ENCODE measurements at regions not wholly inside any gene's neighbourhood (a gene's known extent, or its start where the extent isn't known, plus 50 kb on each side); places are given as distances from the start of the nearest gene placed in this dataset.

DNA sequence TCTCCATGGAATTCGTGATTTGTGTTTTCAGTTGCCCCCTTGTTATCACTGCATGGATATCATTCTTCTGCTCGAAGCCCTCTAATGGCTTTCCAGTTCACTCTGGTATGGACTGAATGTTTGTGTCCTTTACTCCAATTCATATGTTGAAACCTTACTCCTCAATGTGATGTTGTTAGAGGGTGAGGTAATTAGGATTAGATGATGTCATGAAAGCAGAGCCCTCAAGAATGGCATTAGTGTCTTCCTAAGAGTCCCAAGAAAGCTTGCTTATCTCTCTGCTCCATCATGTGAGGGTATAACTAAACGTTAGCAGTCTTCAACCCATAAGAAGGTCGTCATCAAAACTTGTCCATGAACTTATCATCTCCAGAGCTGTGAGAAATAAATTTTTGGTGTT lies 1626.3 kb upstream of the MIR17HG start:
- Histone ChIP-seq H3K27me3 (replicated peaks; ENCODE audit: insufficient read depth) (no peaks in the 10 kb centered on the region), H3K36me3 (no peaks in the 10 kb centered on the region), H3K4me3 (no peak overlapping the region), H3K4me1 (replicated peaks) (no peaks in the 10 kb centered on the region), H3K9me3 (no peaks in the 10 kb centered on the region), H3K27ac (no peak overlapping the region)
- no peak for TF ChIP-seq POLR2AphosphoS5 (IDR thresholded peaks at IDR 0.05)
- no peak for TF ChIP-seq POLR2A (IDR thresholded peaks at IDR 0.05)
- TF ChIP-seq, protein P1, sequence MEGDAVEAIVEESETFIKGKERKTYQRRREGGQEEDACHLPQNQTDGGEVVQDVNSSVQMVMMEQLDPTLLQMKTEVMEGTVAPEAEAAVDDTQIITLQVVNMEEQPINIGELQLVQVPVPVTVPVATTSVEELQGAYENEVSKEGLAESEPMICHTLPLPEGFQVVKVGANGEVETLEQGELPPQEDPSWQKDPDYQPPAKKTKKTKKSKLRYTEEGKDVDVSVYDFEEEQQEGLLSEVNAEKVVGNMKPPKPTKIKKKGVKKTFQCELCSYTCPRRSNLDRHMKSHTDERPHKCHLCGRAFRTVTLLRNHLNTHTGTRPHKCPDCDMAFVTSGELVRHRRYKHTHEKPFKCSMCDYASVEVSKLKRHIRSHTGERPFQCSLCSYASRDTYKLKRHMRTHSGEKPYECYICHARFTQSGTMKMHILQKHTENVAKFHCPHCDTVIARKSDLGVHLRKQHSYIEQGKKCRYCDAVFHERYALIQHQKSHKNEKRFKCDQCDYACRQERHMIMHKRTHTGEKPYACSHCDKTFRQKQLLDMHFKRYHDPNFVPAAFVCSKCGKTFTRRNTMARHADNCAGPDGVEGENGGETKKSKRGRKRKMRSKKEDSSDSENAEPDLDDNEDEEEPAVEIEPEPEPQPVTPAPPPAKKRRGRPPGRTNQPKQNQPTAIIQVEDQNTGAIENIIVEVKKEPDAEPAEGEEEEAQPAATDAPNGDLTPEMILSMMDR (IDR thresholded peaks at IDR 0.05), result no peak
- WGBS, result 83% methylated on average over 4 of the region's 4 CpGs
- DNase-seq (ENCODE audit: low spot score), result no peak
- intact Hi-C loops (cut with DNase I), result no loop called here

DNA sequence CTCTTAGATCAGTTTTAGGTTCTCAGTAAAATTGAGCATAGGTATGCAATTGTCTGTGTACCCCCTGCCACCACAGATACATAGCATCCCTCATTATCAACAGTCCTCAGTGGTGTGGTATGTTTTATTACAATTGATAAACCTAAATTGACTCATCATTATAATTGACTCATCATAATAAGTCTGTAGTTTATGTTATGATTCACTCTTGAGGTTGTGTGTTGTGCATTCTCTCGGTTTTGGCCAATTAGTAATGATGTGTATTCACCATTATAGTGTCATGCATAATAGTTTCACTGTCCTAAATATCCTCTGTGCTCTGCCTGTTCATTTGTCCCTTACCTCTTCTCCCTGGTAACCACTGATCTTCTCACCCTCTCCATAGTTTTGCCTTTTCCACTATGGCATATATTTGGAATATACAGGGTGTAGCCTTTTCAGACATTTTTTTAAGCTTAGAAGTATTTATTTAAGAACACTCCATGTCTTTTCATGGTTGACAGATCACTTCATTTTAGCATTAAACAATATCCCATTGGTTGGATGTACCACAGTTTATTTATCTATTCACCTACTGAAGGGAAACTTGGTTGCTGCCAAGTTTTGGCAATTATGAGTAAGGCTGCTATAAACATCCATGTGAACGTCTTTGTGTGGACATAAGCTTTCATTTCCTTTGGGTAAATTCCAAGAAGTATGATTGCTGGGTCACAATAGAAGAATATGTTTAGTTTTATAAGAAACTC lies 1620.6 kb upstream of the MIR17HG start:
- DNase-seq (ENCODE audit: low spot score), result no peak
- Histone ChIP-seq H3K9me3 (no peaks in the 10 kb centered on the region), H3K4me1 (replicated peaks) (no peaks in the 10 kb centered on the region), H3K36me3 (no peaks in the 10 kb centered on the region), H3K27ac (no peak overlapping the region), H3K27me3 (replicated peaks; ENCODE audit: insufficient read depth) (no peaks in the 10 kb centered on the region), H3K4me3 (no peak overlapping the region)
- no peak for TF ChIP-seq POLR2AphosphoS5 (IDR thresholded peaks at IDR 0.05)
- TF ChIP-seq POLR2A (IDR thresholded peaks at IDR 0.05), result no peak
- TF ChIP-seq, protein P1 (IDR thresholded peaks at IDR 0.05), result no peak
- intact Hi-C loops (cut with DNase I), result no loop called here
- WGBS, result 45% methylated on average over 2 of the region's 2 CpGs

DNA sequence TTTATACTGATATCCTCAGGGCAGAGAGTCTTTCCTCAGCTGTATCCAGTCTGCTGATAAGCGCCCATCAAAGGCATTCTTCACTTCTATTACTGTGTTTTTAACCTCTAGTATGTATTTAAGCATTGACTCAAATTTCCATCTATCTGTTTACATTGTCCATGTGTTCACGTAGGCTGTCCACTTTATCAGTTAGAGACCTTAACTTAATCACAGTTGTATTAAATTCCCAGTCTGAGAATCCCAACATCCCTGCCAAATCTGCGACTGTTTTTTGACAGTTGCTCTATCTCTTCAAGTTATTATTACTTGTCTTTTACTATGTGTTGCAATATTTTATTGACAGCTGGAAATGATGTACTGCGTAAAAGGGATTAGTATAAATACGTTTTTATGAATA lies 1613.7 kb upstream of the MIR17HG start:
- Histone ChIP-seq H3K4me1 (replicated peaks) (no peaks in the 10 kb centered on the region), H3K4me3 (no peak overlapping the region), H3K9me3 (no peaks in the 10 kb centered on the region), H3K27me3 (replicated peaks; ENCODE audit: insufficient read depth) (no peaks in the 10 kb centered on the region), H3K27ac (no peak overlapping the region), H3K36me3 (no peaks in the 10 kb centered on the region)
- intact Hi-C loops (cut with DNase I), result no loop called here
- 53% methylated on average over 5 of the region's 5 CpGs for WGBS
- DNase-seq (ENCODE audit: low spot score), result no peak
- TF ChIP-seq POLR2A (IDR thresholded peaks at IDR 0.05), result no peak
- TF ChIP-seq, protein P1 (IDR thresholded peaks at IDR 0.05), result no peak
- TF ChIP-seq POLR2AphosphoS5 (IDR thresholded peaks at IDR 0.05), result no peak

DNA sequence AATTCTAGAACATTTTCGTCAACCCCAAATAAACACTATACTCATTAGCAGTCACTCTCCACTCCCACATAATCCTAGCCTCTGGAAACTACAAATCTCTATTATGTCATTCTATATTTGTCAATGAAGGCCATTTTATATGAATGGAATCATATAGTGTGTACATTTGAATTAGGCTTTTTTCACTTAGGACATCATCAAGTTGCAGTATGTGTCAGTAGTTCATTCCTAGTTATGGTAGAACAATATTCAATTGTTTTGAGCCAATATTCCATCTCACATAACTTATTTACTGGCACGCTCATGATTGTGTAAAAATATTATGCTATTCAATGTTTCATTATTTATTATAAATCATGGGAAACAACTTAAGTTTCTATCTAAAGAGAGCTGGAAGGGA lies 1610.4 kb upstream of the MIR17HG start:
- Histone ChIP-seq H3K4me3 (no peak overlapping the region), H3K27me3 (replicated peaks; ENCODE audit: insufficient read depth) (no peaks in the 10 kb centered on the region), H3K4me1 (replicated peaks) (no peaks in the 10 kb centered on the region), H3K36me3 (no peaks in the 10 kb centered on the region), H3K27ac (no peak overlapping the region), H3K9me3 (no peaks in the 10 kb centered on the region)
- 76% methylated on average over 2 of the region's 2 CpGs for WGBS
- intact Hi-C loops (cut with DNase I), result no loop called here
- DNase-seq (ENCODE audit: low spot score), result no peak
- TF ChIP-seq POLR2A (IDR thresholded peaks at IDR 0.05) (no peak), POLR2AphosphoS5 (IDR thresholded peaks at IDR 0.05) (no peak)
- TF ChIP-seq, protein P1 (IDR thresholded peaks at IDR 0.05), result no peak

DNA sequence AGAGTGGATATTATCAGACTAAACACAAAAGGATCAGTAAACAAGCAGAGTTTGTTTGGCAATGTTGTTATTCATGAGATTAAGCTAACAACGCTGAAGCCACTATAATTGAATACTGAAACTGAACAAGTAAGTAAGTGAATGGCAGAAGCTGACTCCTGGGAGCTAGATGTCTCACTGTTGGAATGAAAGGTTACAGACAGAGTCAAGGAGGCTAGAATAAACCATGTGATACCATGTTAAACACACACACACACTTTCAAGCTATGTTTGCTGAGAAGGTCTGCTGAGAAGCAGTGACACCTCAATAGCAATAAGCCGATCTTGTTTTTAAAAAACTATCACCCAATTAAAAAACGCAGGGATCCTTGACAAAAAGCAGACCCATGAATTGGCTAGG lies 1609.4 kb upstream of the MIR17HG start:
- intact Hi-C loops (cut with DNase I), result no loop called here
- Histone ChIP-seq H3K27ac (no peak overlapping the region), H3K4me1 (replicated peaks) (no peaks in the 10 kb centered on the region), H3K4me3 (no peak overlapping the region), H3K27me3 (replicated peaks; ENCODE audit: insufficient read depth) (no peaks in the 10 kb centered on the region), H3K36me3 (no peaks in the 10 kb centered on the region), H3K9me3 (no peaks in the 10 kb centered on the region)
- TF ChIP-seq POLR2AphosphoS5 (IDR thresholded peaks at IDR 0.05), result no peak
- TF ChIP-seq, protein P1 (IDR thresholded peaks at IDR 0.05), result no peak
- no peak for TF ChIP-seq POLR2A (IDR thresholded peaks at IDR 0.05)
- WGBS, result 79% methylated on average over 3 of the region's 3 CpGs
- DNase-seq (ENCODE audit: low spot score), result no peak

Measured in prostate gland (tissue), 2 donors.